HG03520 (cell line): ENCODE measurements at regions not wholly inside any gene's neighbourhood (a gene's known extent, or its start where the extent isn't known, plus 50 kb on each side); places are given as distances from the start of the nearest gene placed in this dataset.

ENCODE experiments used
- ATAC-seq: cut with Tn5 transposase; IDR thresholded peaks from one replicate; pipeline ENCODE4 v1.9.1; 2021; ENCODE audit warnings: mild to moderate bottlenecking, moderate library complexity; ENCODE audit not compliant: unreplicated experiment

DNA sequence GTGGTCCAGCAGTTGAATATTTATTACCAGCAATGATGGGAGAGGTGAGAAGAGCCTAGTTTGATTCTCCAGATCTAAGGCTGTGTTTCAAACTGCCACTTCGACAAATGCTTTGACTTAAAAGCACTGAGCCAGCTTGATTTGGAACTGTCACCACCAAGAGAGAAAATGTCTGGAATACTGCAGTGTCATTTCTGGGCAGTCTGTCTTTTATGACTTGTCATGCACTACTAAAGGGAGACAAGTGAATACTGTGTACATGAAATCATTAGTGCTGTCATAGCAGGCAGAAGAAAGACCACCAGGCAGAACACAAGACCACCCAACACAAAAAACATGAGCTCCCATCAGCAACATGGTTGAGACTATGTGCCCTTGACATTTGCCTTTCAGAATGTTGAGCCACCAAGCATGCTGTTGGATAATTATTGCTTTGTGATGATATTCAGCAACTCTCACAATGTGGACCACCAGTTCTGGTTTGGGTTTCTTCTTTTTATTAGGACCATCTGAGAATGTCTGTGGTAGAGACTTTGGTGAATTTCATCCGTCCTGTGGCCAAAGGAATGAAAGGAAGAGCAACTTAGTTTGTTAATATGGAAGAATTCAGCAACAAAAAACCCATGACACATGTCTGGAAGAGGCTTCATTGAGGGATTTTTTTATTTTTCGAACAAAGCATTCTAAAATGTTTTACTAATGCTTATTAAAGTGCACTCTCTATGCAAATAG is 125.8 kb downstream of the NTMT2 start:
- no peak for ATAC-seq

DNA sequence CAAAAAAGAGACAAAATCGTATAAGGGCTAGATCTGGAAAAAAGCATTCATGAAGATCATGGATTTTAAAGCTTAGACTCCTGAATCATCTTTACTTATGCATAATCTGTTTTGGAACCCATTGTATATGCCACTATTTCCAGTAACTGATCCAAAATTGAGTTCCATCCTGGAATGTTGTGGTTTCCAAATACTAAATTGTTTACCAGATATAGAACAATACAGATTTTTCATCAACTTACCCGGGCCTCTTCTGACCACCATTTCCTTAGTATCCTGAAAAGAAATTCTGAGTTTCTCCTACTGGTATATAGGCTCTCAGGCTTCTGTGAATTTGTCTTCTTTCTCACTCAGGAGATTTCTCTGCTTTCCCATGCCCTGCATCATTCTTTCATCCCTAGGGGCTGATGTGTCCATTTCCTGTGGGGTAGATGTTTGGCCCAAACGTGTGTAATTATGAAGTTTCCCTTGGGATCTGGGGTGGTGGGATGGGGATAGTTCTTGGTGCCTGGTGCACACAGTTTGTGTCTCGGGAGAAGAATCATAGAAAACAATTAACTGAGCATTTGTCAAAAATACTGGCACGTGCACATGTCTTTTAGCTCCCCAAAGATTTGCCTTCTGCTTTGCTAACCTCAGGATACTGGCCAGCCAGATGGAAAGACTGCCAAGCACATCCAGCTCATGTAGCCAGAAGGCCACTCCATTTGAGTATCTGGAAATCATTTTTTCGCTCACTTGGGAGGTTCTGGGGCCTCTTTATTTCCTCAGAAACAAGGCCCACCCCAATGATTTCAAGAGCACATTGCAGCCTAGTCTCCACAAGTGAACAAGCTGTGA is 127.8 kb downstream of the NTMT2 start:
- no peak for ATAC-seq

DNA sequence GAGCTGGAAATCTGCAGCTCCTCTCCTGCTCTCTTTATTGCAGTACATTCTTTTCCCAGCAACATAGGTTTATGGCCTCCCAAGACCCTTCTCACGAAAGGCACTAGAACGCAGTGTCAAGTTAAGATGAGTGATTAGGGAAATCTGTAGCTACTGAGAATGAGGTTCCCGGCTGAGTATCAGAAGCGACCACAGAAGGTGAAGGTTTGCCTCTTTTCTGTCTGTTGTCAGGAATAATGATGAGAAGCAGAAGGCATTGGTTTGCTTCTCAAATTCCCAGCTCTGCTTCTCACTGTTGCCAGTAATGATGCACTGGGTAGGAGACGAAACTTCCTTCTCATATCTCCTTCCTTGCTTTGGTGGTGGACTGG is 128.4 kb downstream of the NTMT2 start:
- no peak for ATAC-seq

DNA sequence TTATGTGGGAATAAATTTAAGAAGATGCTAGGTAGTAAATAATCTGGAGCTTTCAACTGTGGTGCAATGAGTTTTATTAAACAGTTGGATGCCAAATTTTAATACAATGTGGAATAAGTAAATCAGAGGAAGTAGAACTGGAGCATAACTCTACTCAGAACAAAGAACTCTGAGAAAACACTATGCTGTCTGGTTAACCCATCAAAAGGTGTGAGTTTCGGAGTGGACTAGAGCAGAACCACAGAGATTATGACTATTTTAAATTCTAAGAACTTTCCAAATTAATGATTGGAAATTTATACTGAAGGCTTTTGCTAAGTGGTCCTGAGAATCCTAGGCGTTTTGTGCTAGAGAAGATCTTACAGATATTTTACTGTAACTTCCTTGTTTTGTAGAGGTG is 132.2 kb downstream of the NTMT2 start:
- no peak for ATAC-seq

DNA sequence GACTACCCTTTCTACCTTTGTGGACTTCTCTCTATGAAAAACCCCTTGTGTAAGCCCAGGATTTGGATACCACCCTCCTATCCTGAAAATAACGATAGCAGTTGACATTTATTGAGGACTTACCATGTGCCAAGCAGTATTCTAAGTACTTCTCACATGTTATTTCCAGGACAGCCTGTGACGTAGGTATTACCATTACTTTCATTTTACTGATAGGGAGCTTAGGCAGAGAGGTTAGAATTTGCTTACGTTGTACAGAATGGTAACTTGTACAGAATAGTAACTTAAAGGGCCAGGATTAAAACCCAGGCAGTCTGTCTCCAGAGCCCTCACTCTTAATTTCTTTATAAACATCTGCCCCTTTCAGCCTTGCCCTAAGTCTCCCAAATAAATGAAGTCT is 138.3 kb downstream of the NTMT2 start:
- no peak for ATAC-seq

DNA sequence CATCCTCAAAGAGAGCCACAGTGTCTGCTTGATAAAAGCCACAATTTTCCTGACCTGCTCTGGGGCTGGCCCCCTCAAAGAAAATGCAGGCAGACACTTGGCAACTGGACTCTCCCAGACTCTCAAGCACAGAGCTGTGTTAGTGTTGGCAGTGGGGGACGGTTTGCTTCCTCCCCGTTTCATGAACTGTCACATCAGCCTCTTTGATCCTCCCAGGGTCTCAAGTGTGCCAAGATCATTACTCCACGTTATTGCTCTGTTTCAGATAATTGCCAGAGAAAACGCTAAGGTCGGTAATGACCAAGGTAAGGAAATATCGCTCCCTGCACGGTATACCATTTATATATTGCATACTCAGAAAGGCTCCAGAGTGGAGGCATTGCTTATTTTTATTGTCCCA is 138.8 kb downstream of the NTMT2 start:
- no peak for ATAC-seq

DNA sequence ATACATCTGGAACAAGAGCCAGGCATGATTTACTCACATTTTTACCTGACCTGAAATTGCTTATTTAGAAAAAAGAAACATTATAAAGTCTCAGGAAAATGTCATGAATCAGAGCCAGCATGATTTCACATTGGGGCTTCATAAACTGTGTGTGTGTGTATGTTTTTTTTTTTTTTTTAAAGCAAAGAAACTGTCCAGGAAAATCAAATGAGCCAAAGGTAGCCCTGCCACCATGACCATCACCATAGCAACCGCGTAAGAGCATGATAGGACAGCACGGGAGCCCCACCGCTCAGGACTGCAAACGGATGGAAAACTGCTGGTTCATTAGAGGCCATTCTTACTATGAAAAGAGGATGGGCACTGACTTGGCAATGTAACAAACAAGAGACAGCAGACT is 139.2 kb downstream of the NTMT2 start:
- no peak for ATAC-seq

DNA sequence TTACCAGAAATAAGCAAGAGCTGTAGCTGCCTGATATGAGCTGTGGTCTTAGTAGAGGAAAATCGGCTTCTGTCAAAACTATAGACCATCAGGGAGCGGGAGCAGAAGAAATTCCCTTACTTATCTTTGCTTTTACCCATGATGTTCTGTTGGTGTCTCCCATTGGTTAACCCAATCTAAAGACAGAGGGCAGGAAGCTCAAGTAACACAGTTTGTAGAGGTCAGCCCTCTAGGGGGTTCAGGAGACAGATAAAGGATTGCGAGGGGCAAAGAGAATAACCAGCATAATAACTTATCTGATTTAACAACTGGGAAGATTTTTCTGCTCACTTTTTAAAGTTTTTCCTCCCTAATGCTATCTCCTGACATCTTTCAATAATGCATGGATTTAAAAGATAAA is 142.4 kb downstream of the NTMT2 start:
- no peak for ATAC-seq

DNA sequence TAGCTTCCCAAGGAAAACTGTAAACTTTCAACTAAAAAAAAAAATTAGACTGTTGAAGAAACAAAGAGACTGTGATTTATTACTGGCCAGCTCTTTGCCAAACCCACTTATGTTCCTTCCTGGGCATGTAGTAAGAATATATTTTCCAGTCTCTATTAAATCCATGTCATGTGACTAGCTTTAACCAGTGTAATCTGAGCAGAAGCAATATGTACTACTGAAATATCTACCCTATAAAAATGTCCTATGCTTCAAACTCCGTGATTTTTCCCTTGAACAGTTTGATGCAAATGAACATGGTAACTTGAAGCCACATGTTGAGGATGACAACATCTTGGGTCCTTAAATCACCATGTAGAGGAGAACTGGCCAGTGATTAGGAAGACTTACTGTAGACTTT is 144.5 kb downstream of the NTMT2 start:
- no peak for ATAC-seq

DNA sequence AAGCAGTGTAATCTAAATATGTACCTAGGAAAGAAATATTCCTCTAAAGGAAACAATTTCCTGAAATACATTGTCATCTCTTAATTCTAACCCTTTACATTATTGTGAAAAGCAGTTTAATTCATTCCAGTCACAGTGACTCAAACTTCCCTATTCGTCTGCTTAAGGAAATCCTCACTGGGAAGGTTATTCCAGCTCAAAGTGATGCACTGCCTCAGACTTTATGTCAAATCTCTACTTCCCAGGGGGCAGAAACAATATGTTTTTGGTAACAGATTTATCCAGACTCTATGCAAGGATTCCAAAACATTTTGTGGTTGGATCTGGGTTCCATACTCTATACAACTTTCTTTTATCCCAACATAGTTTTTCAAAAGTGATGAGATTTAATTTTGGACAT is 145.2 kb downstream of the NTMT2 start:
- ATAC-seq = no peak

DNA sequence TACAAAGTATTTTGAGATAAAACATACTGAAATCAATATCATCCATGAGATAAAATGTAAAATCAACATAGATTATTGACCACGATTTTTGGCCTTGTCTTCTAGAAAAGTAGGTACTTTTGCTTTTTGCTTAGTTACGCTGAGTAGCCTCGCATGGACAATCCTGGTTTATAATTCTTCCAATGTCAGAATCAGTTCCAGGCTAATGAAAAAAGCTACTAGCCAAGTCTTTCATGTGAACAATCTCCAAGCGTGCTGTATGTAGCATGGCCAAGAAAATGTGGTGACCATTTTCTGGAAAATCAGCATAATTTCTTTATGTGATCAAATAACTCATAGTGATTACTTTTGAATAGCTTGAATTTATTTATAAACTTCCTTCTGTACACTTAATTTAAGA is 145.8 kb downstream of the NTMT2 start:
- ATAC-seq = no peak

DNA sequence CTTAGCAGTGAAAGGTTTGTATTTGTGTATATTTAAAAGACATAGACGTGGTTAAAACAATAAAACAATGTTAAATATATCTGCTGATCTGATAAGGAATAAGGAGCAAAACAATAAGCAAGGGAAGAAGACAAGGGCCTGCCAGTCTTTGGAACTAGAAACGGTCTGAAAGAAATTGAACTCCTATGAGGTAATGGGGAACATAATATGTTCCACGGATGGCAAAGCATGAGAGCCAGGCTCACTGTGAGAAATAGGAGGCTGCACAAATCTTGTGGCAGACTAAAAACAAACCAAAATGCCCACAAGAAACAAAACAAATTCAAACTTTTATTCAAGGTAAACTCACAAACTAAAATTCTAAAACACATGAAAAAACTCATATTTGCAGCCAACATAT is 150.5 kb downstream of the NTMT2 start:
- no peak for ATAC-seq

DNA sequence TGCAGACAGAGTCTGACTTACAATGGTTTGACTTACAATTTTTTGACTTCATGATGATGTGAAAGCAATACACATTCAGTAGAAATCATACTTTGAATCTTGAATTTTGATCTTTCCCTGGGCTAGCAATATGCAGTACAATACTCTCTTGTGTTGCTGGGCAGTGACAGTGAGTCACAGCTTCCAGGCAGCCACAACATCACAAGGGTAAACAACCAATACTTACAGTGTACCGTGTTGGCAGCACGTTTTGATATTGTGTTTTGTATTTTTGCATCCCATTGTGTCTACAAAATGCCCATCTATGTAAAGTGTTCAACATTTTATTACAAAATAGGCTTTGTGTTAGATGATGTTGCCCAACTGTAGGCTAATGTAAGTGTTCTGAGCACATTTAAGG is 150.9 kb downstream of the NTMT2 start:
- ATAC-seq = no peak

DNA sequence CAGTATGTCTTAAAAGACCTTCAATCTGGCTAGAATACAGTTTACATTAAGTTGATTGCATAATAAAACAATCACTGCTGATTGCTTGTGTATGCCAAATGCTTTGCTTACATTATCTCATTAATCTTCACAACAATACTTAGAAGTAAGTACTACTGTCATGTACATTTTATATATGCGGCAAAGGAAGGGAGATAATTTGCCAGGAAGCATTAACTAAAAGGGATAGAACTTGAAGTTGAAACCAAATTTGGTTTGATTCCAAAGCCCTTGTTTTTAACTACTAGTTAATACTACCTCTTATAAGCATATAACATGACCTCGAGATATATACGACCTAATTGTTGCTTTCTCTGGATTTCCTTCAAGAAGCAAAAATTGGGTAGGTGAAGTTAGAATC is 155.8 kb downstream of the NTMT2 start:
- ATAC-seq = no peak

DNA sequence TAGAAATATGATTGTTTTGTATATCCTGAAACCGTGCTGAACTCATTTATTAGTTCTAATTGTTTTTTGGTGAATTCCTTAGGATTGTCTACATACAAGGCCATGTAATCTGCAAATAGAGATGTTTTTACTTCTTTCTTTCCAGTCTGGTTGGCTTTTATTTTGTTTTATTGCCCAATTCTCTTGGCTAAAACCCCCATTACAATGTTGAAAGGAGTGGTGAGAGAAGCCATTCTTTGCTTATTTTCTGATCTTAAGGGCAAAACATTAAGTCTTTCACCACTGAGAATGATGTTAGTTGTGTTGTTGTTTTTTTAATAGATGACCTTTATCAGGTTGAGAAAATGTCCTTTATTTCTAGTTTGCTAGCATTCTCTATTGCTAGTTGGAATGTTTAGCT is 157.3 kb downstream of the NTMT2 start:
- no peak for ATAC-seq

DNA sequence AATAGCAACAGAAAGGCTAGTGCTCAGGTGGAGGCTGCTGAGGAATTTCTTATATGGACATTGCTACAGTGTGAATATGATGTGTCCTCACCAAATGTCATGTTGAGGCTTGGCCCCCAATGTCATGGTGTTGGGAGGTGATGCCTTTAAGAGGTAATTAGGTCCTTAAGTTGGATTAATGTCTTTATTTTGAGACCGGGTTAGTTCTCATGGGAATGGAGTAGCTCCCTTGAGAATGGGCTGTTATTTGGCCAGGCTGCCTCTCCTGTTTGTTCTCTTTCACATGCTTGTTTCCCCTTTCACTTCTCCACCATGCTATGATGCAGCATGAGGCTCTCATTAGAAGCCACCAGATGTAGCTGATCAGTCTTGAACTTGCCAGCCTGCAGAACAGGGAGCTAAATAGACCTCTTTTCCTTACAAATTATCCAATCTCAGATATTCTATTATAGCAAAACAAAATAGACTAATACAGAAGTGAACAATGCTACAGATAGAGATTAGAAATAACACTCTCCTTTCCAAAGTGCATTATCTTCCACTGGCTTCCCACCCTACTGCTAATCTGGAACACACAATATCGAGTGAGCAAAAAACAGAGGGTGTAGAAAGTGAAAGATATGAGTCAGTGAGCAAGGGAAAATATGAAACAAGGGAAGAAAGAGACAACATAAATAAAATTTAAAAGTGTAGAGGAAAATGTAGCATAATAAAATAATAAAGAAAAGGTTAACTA is 160.2 kb downstream of the NTMT2 start:
- ATAC-seq = no peak

DNA sequence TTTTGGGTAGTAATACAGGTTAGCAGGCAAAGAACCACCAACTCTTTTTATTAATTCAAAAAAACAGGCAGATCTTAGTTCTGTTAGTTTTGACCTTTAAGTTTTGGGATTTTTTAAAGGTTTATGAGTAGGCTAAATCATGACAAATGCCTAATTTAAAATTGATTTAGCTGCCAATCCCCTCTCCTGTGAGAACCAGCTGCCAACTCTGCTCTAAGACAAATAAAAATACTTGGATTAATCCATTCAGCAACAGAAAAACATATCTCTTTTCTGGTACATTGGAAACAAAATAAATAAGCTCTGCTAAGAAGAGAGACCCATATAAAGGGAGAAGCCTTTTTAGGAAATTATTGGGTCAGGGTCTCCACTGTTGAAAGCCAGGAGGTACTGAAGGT is 160.8 kb downstream of the NTMT2 start:
- ATAC-seq = no peak

DNA sequence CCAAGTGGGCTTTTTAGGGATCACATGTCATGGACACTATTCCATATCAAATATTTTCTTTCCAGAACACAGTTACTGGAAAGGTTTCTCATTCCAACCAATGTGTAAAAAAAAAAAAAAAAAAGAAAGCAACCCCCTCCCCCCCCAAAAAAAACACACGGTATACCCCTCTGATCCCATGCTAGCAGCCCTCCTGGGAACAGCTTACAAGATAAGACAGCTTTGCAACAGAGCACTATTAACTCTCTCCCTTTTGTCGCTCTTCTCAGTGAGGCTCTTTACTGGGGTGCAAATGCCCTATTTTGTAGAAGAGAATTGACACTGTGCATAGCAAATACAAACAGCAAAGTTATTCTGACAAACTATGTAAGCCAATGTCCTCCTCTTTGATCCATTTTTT is 161.2 kb downstream of the NTMT2 start:
- no peak for ATAC-seq

DNA sequence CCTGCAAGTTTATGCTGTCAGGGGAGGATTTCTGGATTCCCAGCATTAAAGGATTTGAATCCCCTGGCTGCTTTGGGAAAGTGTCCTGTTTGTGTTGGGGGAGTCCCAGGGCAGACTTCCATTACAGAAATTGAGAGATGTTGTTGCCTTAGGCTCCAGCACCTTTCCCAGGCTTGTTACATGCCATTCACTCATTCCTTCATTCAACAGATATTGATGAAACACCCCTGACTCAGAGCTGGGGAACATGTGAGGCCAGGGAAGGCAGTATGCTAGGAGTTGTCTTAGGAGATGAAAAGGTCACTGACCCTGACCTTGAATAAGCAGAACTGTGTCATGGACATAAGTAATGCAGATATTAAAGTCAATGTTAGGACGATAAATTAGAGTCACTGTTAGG is 161.7 kb downstream of the NTMT2 start:
- no peak for ATAC-seq

DNA sequence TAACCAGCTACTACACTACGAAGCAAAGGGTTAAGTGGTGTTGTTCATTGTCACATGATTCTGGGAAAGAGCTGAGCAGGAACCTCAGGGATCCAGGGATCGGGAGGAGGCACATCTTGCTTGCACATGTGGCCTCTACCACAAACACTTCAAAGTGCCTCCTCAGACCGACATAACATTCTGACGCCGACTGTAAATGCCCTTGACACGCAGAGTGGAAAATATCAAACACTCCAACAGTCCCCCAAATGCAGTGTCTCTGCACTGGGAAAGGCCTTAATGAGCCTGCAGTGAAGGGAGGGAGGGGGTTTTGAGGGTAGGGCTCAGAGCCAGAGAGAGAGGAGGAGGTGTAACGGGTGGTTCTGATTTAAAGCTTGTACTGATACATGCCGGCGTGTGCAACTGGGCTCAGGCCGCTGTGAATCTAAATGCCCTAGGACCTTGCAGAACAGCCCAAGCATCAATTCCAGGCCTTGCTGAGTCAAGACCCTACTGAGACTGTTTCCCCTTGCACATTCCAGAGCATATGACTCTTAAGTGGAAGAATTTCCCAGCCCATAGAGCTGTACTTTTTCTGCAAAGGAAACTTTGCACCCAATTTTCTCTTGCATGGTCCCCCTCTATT is 163.7 kb downstream of the NTMT2 start:
- ATAC-seq = no peak

DNA sequence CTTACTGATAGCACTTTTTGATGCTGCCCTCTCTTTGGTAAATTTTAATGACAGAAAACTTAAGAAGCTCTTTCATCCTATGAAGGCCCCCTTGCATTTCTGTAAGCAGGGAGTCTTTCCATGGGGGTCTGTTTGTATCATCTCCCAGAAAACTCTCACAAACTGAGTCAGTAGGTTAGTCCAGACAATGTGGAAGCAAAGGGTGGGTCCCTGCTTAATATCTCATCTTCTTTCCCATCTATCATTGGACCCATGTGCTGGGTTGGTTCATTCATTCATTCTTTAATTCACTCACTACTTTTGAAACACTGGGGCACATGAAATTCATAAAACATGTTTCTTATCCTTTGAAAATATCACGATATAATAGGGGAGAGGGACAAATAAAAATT is 164.3 kb downstream of the NTMT2 start:
- no peak for ATAC-seq

DNA sequence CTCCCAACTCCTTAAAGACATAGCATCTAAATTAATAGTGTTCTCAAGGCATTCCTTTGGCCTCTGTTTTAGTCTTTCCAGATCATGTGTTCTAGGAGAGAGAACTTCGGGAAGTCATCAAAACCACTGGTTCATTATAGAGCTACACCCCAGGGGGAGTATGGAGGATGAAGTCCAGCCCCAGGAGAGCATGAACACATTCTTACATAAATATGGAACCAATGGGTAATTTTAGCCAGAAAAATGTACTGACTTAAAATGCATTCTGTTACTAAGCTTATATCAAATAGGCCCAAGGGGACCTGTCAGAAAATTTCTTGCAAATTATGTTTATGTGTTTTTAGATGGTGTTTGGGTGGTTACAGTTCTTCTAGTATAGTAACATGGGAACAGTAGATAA is 165.2 kb downstream of the NTMT2 start:
- no peak for ATAC-seq
